Right cardiac atrium (tissue), 5 donors: ENCODE measurements at regions not wholly inside any gene's neighbourhood (a gene's known extent, or its start where the extent isn't known, plus 50 kb on each side); places are given as distances from the start of the nearest gene placed in this dataset.

Experiments used
- ATAC-seq, 2 donors: fragments of 200-7000 bp; cut with Tn5 transposase; one replicate each; pipeline versions ENCODE4 v1.8.0 to v1.9.1; 2020; ENCODE audit warnings: moderate library complexity in 2 of 2, mild to moderate bottlenecking in 1 of 2
- DNase-seq, 3 donors: peaks; one replicate each; pipeline ENCODE4 v3.0.0-alpha.2; 2020
- H3K27ac ChIP-seq: one replicate; pipeline ENCODE4 v1.5.1; 2013; ENCODE audit warnings: mild to moderate bottlenecking, low read length, control low read depth, moderate library complexity
- H3K27me3 ChIP-seq: one replicate; pipeline ENCODE4 v1.6.1; 2013; ENCODE audit not compliant: control insufficient read depth, insufficient read depth
- H3K4me1 ChIP-seq: one replicate; pipeline ENCODE4 v1.6.1; 2013; ENCODE audit warnings: low read length; ENCODE audit not compliant: control insufficient read depth, insufficient read depth
- H3K4me3 ChIP-seq: one replicate; pipeline ENCODE4 v1.5.1; 2013; ENCODE audit warnings: low read length, control low read depth
- H3K9me3 ChIP-seq: one replicate; pipeline ENCODE4 v1.6.1; 2013; ENCODE audit warnings: low read length; ENCODE audit not compliant: control insufficient read depth
- WGBS: extraction: QIAGEN DNeasy Blood & Tissue Kit; methylation state at CpG from one replicate; pipeline ENCODE4 v1.1.7; 2013; 5-methylcytosine and 5-hydroxymethylcytosine counted together
- intact Hi-C, 4 donors: fragments of 100-400 bp; cut with DNase I; formaldehyde crosslinking; loops; one replicate each; pipeline versions ENCODE4 v1.11.0 to v1.14.0; 2022 to 2023
- donor health status: healthy with polysubstance abuse.
- donor health status: DM: no; HTN: yes; CAD: no.
- donor health status: DM: no; HTN: no; CAD: no.
- donor health status: DM: no; HTN: yes; CAD: no; lungs with severe emphysema.
- donor health status: DM: yes; HTN: yes; CAD: no.

GRCh38 chr20:41881466-41882046 is 263.4 kb upstream of the CHD6 start:
- Histone ChIP-seq H3K4me1 (no peaks in the 10 kb centered on the region), H3K9me3 (no peaks in the 10 kb centered on the region)

GRCh38 chr20:41879123-41879522 is 260.9 kb upstream of the CHD6 start:
- DNase-seq (no peak), ATAC-seq (no peak)
- H3K9me3 ChIP-seq, result no peaks in the 10 kb centered on the region
- intact Hi-C loops, result no loop called here
- no peak overlapping the region for H3K27ac ChIP-seq
- no peak overlapping the region for H3K4me3 ChIP-seq
- H3K27me3 ChIP-seq, result no peaks in the 10 kb centered on the region
- WGBS, result 25% methylated on average over 2 of the region's 2 CpGs
- no peaks in the 10 kb centered on the region for H3K4me1 ChIP-seq

More at GRCh38 chr20:41881466-41882046, 263.4 kb upstream of the CHD6 start:
- WGBS, result 77% methylated on average over 1 of the region's 1 CpG
- ATAC-seq, result no peak
- Histone ChIP-seq H3K4me3 (no peak overlapping the region), H3K27me3 (no peaks in the 10 kb centered on the region), H3K27ac (no peak overlapping the region)
- no peak for DNase-seq
- intact Hi-C loops, result no loop called here

GRCh38 chr20:41877911-41878310 is 259.7 kb upstream of the CHD6 start:
- no peak for ATAC-seq
- Histone ChIP-seq H3K4me1 (no peaks in the 10 kb centered on the region), H3K4me3 (no peak overlapping the region), H3K27ac (no peak overlapping the region), H3K27me3 (no peaks in the 10 kb centered on the region), H3K9me3 (no peaks in the 10 kb centered on the region)
- intact Hi-C loops, result no loop called here
- no peak for DNase-seq
- WGBS, result 69% methylated on average over 4 of the region's 4 CpGs

- WGBS, result 67% methylated on average over 1 of the region's 1 CpG
- Histone ChIP-seq H3K9me3 (no peaks in the 10 kb centered on the region), H3K27ac (no peak overlapping the region), H3K27me3 (no peaks in the 10 kb centered on the region), H3K4me1 (no peaks in the 10 kb centered on the region), H3K4me3 (no peak overlapping the region)
- DNase-seq (no peak), ATAC-seq (no peak)
- intact Hi-C loops, result no loop called here
Observed at GRCh38 chr20:41874658-41875057, 256.5 kb upstream of the CHD6 start.

- no peak overlapping the region for H3K27ac ChIP-seq
- ATAC-seq (no peak), DNase-seq (no peak)
- H3K4me3 ChIP-seq, result no peak overlapping the region
- H3K9me3 ChIP-seq, result no peaks in the 10 kb centered on the region
- intact Hi-C loops, result no loop called here
- 45% methylated on average over 4 of the region's 4 CpGs for WGBS
- no peaks in the 10 kb centered on the region for H3K27me3 ChIP-seq
- no peaks in the 10 kb centered on the region for H3K4me1 ChIP-seq
Observed at GRCh38 chr20:41872930-41873329, 254.8 kb upstream of the CHD6 start.

- no peaks in the 10 kb centered on the region for H3K4me1 ChIP-seq
- H3K27me3 ChIP-seq, result no peaks in the 10 kb centered on the region
- H3K9me3 ChIP-seq, result no peaks in the 10 kb centered on the region
- H3K4me3 ChIP-seq, result no peak overlapping the region
- no peak overlapping the region for H3K27ac ChIP-seq
- intact Hi-C loops, result no loop called here
- 54% methylated on average over 3 of the region's 3 CpGs for WGBS
- no peak for ATAC-seq
- no peak for DNase-seq
Observed at GRCh38 chr20:41870869-41871462, 252.8 kb upstream of the CHD6 start.

GRCh38 chr20:41869261-41869660 is 251.1 kb upstream of the CHD6 start:
- intact Hi-C loops, result no loop called here
- ATAC-seq, result no peak
- Histone ChIP-seq H3K4me1 (no peaks in the 10 kb centered on the region), H3K27me3 (no peaks in the 10 kb centered on the region), H3K4me3 (no peak overlapping the region), H3K9me3 (no peaks in the 10 kb centered on the region), H3K27ac (no peak overlapping the region)
- DNase-seq, result no peak
- WGBS, result 59% methylated on average over 2 of the region's 2 CpGs

- intact Hi-C loops, result no loop called here
- H3K9me3 ChIP-seq, result no peaks in the 10 kb centered on the region
- no peak for DNase-seq
- WGBS, result 74% methylated on average over 3 of the region's 3 CpGs
- no peaks in the 10 kb centered on the region for H3K27me3 ChIP-seq
- H3K4me3 ChIP-seq, result no peak overlapping the region
- H3K4me1 ChIP-seq, result no peaks in the 10 kb centered on the region
- H3K27ac ChIP-seq, result no peak overlapping the region
- ATAC-seq, result no peak
Observed at GRCh38 chr20:41865938-41866337, 247.8 kb upstream of the CHD6 start.

GRCh38 chr20:41862476-41862875 is 244.3 kb upstream of the CHD6 start:
- Histone ChIP-seq H3K27ac (no peak overlapping the region), H3K4me1 (no peaks in the 10 kb centered on the region), H3K9me3 (no peaks in the 10 kb centered on the region), H3K27me3 (no peaks in the 10 kb centered on the region), H3K4me3 (no peak overlapping the region)
- 61% methylated on average over 4 of the region's 4 CpGs for WGBS
- ATAC-seq (no peak), DNase-seq (no peak)
- intact Hi-C loops, result no loop called here

GRCh38 chr20:41861772-41862422 is 243.7 kb upstream of the CHD6 start:
- Histone ChIP-seq H3K4me3 (no peak overlapping the region), H3K27ac (no peak overlapping the region), H3K27me3 (no peaks in the 10 kb centered on the region), H3K9me3 (no peaks in the 10 kb centered on the region), H3K4me1 (no peaks in the 10 kb centered on the region)
- DNase-seq (no peak), ATAC-seq (no peak)
- intact Hi-C loops, result no loop called here
- WGBS, result 49% methylated on average over 6 of the region's 6 CpGs

GRCh38 chr20:41854765-41855164 is 236.6 kb upstream of the CHD6 start:
- Histone ChIP-seq H3K4me1 (no peaks in the 10 kb centered on the region), H3K27ac (no peak overlapping the region), H3K9me3 (no peaks in the 10 kb centered on the region), H3K4me3 (no peak overlapping the region), H3K27me3 (no peaks in the 10 kb centered on the region)
- WGBS, result 77% methylated on average over 3 of the region's 3 CpGs
- intact Hi-C loops, result no loop called here
- ATAC-seq (no peak), DNase-seq (no peak)
